Kidney capillary endothelial cell (primary cell): ENCODE measurements at regions not wholly inside any gene's neighbourhood (a gene's known extent, or its start where the extent isn't known, plus 50 kb on each side); places are given as distances from the start of the nearest gene placed in this dataset.

Experiments used
- DNase-seq: peaks from one replicate; pipeline ENCODE4 v3.0.0-alpha.2; 2018; ENCODE audit warnings: low spot score

GRCh38 chr14:66115740-66116502 is 370.2 kb upstream of the CCDC196 start:
- no peak for DNase-seq

- DNase-seq = no peak
Observed at GRCh38 chr14:66116732-66117131, 369.4 kb upstream of the CCDC196 start.

- DNase-seq = peak; percentile 84
Observed at GRCh38 chr14:66117600-66117999, 368.6 kb upstream of the CCDC196 start.

- DNase-seq = no peak
Observed at GRCh38 chr14:66119606-66120231, 366.5 kb upstream of the CCDC196 start.

- no peak for DNase-seq
Observed at GRCh38 chr14:66120402-66120801, 365.8 kb upstream of the CCDC196 start.

GRCh38 chr14:66121859-66122258 is 364.3 kb upstream of the CCDC196 start:
- DNase-seq = no peak

- DNase-seq = no peak
Observed at GRCh38 chr14:66129224-66129623, 356.9 kb upstream of the CCDC196 start.

GRCh38 chr14:66131111-66131510 is 355.1 kb upstream of the CCDC196 start:
- DNase-seq = no peak

GRCh38 chr14:66133666-66134065 is 352.5 kb upstream of the CCDC196 start:
- no peak for DNase-seq

GRCh38 chr14:66135831-66136230 is 350.3 kb upstream of the CCDC196 start:
- no peak for DNase-seq

- DNase-seq = no peak
Observed at GRCh38 chr14:66137081-66137480, 349.1 kb upstream of the CCDC196 start.

- no peak for DNase-seq
Observed at GRCh38 chr14:66139432-66139831, 346.7 kb upstream of the CCDC196 start.

GRCh38 chr14:66140213-66140918 is 345.8 kb upstream of the CCDC196 start:
- DNase-seq = no peak

GRCh38 chr14:66140963-66141362 is 345.2 kb upstream of the CCDC196 start:
- no peak for DNase-seq

GRCh38 chr14:66141733-66142132 is 344.4 kb upstream of the CCDC196 start:
- no peak for DNase-seq

- DNase-seq = no peak
Observed at GRCh38 chr14:66143387-66144112, 342.6 kb upstream of the CCDC196 start.

GRCh38 chr14:66152302-66152701 is 333.9 kb upstream of the CCDC196 start:
- DNase-seq = no peak

- no peak for DNase-seq
Observed at GRCh38 chr14:66152747-66153146, 333.4 kb upstream of the CCDC196 start.

GRCh38 chr14:66163023-66163422 is 323.1 kb upstream of the CCDC196 start:
- DNase-seq = no peak

- no peak for DNase-seq
Observed at GRCh38 chr14:66165337-66165736, 320.8 kb upstream of the CCDC196 start.

GRCh38 chr14:66174453-66174891 is 311.7 kb upstream of the CCDC196 start:
- no peak for DNase-seq

- no peak for DNase-seq
Observed at GRCh38 chr14:66177935-66178334, 308.2 kb upstream of the CCDC196 start.
